ENCODE measurements at regions not wholly inside any gene's neighbourhood (a gene's known extent, or its start where the extent isn't known, plus 50 kb on each side); places are given as distances from the start of the nearest gene placed in this dataset.

- H3K27me3 Mint-ChIP-seq: peaks cover 10% of the 10 kb centered on the region
- no peak overlapping the region for H3K27ac Mint-ChIP-seq
- peaks cover 29% of the 10 kb centered on the region for H3K9me3 Mint-ChIP-seq
- TF ChIP-seq, protein P1, sequence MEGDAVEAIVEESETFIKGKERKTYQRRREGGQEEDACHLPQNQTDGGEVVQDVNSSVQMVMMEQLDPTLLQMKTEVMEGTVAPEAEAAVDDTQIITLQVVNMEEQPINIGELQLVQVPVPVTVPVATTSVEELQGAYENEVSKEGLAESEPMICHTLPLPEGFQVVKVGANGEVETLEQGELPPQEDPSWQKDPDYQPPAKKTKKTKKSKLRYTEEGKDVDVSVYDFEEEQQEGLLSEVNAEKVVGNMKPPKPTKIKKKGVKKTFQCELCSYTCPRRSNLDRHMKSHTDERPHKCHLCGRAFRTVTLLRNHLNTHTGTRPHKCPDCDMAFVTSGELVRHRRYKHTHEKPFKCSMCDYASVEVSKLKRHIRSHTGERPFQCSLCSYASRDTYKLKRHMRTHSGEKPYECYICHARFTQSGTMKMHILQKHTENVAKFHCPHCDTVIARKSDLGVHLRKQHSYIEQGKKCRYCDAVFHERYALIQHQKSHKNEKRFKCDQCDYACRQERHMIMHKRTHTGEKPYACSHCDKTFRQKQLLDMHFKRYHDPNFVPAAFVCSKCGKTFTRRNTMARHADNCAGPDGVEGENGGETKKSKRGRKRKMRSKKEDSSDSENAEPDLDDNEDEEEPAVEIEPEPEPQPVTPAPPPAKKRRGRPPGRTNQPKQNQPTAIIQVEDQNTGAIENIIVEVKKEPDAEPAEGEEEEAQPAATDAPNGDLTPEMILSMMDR (IDR thresholded peaks at IDR 0.05): no peak
- no peak overlapping the region for H3K4me3 Mint-ChIP-seq
- H3K4me1 Mint-ChIP-seq (ENCODE audit: low read depth): no peaks in the 10 kb centered on the region
- no peaks in the 10 kb centered on the region for H3K36me3 Mint-ChIP-seq (ENCODE audit: low read depth)
- DNase-seq (no peak), ATAC-seq (no peak)
- CTCF ChIA-PET: no interaction called here
- intact Hi-C loops (cut with micrococcal nuclease): no loop called here
- POLR2A ChIA-PET: no interaction called here
Measured at GRCh38 chr12:107826276-107826675, 51.8 kb downstream of the ASCL4 start.

- Mint-ChIP-seq H3K4me1 (ENCODE audit: low read depth) (no peaks in the 10 kb centered on the region), H3K9me3 (peaks cover 29% of the 10 kb centered on the region), H3K36me3 (ENCODE audit: low read depth) (no peaks in the 10 kb centered on the region), H3K27ac (no peak overlapping the region), H3K27me3 (peaks cover 20% of the 10 kb centered on the region), H3K4me3 (no peak overlapping the region)
- CTCF ChIA-PET: no interaction called here
- DNase-seq: no peak
- intact Hi-C loops (cut with micrococcal nuclease): no loop called here
- TF ChIP-seq, protein P1 (IDR thresholded peaks at IDR 0.05): no peak
- no peak for ATAC-seq
- POLR2A ChIA-PET: no interaction called here
Measured at GRCh38 chr12:107829271-107829670, 54.8 kb downstream of the ASCL4 start.

DNA sequence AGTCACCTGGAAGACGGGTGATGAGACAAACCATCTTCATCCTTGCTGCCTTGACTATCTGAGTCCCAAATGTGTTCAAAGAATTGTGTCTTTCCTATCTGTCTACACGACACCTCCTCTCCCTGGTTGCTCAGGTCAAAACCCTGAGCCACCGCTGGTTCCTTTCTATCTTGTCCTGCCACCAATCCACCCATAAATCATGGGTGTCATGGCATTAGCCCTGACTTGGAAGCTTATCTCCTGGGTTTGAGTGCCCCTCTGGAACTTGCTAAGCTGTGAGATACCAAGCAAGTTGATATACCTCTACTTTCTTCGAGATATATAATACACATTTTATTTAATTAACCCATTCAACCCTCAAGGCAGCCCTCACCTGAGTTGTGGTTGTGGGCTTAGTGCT, 57.9 kb downstream of the ASCL4 start:
- Mint-ChIP-seq H3K27ac (no peak overlapping the region), H3K9me3 (peaks cover 8% of the 10 kb centered on the region), H3K4me3 (no peak overlapping the region), H3K36me3 (ENCODE audit: low read depth) (no peaks in the 10 kb centered on the region), H3K27me3 (peaks cover 29% of the 10 kb centered on the region), H3K4me1 (ENCODE audit: low read depth) (no peaks in the 10 kb centered on the region)
- CTCF ChIA-PET: no interaction called here
- no peak for DNase-seq
- intact Hi-C loops (cut with micrococcal nuclease): no loop called here
- no peak for ATAC-seq
- POLR2A ChIA-PET: no interaction called here
- TF ChIP-seq, protein P1 (IDR thresholded peaks at IDR 0.05): no peak

DNA sequence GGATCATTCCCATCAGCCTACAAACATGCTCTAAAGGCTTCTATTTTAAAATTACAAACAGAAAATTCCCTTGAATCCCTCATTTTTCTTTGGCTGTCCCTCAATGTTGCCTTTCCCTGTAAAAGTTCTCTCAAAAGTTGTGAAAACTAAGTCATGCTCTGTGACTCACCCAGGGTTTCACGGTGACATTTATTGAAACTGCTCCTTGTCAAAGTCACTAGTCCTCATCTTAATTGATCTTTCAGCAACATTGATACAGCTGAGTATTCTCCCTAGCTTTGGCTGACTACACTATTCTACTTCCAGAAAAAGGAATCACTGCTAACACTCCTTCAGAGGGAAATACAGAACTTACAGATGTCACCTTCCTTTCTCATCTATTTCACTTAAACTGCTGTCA, 65.7 kb downstream of the ASCL4 start:
- CTCF ChIA-PET: no interaction called here

DNA sequence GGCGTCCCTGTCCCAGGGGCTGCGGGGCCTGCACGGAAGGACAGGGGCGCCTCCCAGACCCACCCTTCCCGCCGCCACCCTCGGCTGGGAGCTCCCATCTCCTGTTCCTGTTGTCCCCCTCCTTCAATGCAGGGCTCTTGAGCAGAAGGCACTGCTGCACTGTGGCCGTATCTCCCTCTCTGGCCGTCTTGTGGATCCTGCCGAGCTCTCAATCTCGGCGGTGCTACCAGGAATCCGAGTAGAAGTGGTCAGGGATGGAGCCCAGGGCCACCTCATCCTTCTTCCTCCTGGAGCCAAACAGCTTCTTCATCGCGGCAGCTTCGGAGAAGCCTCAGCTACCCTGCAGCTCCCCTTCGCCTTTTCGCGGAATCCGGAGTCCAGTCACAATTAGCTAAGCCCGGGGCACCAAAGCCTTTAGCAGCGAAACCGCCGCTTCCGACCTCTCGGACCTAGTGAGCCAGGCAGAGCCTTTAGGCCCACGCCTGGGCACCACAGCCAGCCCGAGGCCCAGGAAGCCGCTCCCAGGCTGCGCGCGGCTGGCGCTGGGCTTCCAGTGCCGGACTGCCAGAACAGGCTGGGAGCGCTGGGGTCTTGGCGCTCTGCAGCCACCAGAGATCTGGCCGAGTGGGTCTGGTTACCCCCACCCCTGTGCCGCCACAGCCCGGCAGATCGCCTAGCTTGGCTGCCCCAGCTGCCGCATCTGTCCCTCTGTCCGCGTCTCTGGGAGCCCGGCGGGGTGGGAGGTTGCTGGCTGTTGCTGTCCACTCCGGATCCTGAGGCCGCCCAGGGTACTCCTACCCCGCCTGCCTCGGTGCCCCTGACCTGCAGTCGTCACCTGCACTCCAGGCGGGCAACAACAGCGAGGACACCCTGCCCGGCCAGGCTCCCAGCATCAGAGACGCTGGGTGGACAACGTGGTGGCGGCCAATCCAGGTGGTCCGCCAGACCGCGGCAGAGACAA, 69.1 kb downstream of the ASCL4 start:
- intact Hi-C loops (cut with micrococcal nuclease): no loop called here
- H3K36me3 Mint-ChIP-seq (ENCODE audit: low read depth): no peaks in the 10 kb centered on the region
- H3K27me3 Mint-ChIP-seq: peaks cover 45% of the 10 kb centered on the region
- peak overlapping the region; percentile 17 for H3K4me3 Mint-ChIP-seq
- H3K4me1 Mint-ChIP-seq (ENCODE audit: low read depth): peaks cover 6% of the 10 kb centered on the region
- no peak overlapping the region for H3K27ac Mint-ChIP-seq
- TF ChIP-seq, protein P1 (IDR thresholded peaks at IDR 0.05): no peak
- DNase-seq (no peak), ATAC-seq (no peak)
- H3K9me3 Mint-ChIP-seq: no peaks in the 10 kb centered on the region
- CTCF ChIA-PET: no interaction called here
- POLR2A ChIA-PET: no interaction called here

More for the DNA sequence above, 65.7 kb downstream of the ASCL4 start:
- DNase-seq (no peak), ATAC-seq (no peak)
- POLR2A ChIA-PET: no interaction called here
- Mint-ChIP-seq H3K27ac (no peak overlapping the region), H3K36me3 (ENCODE audit: low read depth) (no peaks in the 10 kb centered on the region), H3K9me3 (no peaks in the 10 kb centered on the region), H3K27me3 (peaks cover 29% of the 10 kb centered on the region), H3K4me1 (ENCODE audit: low read depth) (peaks cover 6% of the 10 kb centered on the region), H3K4me3 (no peak overlapping the region)
- TF ChIP-seq, protein P1 (IDR thresholded peaks at IDR 0.05): no peak
- intact Hi-C loops (cut with micrococcal nuclease): no loop called here
